ENCODE measurements at regions not wholly inside any gene's neighbourhood (a gene's known extent, or its start where the extent isn't known, plus 50 kb on each side); places are given as distances from the start of the nearest gene placed in this dataset.

DNA sequence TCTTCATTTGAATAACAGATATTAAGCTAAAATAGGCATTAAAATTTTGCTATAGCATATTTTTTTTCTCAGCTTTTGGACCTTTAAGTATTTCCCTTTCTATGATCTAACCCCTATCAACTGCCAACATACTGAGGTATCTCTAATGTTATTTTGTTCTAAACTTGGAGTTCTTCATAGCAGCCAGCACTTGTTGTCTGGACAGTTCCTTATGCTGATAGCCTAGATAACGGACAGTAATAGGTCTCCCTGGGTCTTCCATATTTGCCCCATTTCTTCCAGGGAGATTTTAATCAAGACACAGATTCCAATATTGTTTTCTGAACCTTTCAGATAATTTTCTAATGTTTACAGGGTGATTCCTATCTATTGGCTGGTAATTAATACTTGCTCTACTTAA is 475.8 kb upstream of the MAP2 start:
- H3K4me3 ChIP-seq (ENCODE audit: low read depth, low read length): no peak overlapping the region
- TF ChIP-seq, protein P1, sequence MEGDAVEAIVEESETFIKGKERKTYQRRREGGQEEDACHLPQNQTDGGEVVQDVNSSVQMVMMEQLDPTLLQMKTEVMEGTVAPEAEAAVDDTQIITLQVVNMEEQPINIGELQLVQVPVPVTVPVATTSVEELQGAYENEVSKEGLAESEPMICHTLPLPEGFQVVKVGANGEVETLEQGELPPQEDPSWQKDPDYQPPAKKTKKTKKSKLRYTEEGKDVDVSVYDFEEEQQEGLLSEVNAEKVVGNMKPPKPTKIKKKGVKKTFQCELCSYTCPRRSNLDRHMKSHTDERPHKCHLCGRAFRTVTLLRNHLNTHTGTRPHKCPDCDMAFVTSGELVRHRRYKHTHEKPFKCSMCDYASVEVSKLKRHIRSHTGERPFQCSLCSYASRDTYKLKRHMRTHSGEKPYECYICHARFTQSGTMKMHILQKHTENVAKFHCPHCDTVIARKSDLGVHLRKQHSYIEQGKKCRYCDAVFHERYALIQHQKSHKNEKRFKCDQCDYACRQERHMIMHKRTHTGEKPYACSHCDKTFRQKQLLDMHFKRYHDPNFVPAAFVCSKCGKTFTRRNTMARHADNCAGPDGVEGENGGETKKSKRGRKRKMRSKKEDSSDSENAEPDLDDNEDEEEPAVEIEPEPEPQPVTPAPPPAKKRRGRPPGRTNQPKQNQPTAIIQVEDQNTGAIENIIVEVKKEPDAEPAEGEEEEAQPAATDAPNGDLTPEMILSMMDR (conservative IDR thresholded peaks at IDR 0.05; ENCODE audit: low read depth, low read length): no peak
- no peak for DNase-seq (ENCODE audit: low read depth)

DNA sequence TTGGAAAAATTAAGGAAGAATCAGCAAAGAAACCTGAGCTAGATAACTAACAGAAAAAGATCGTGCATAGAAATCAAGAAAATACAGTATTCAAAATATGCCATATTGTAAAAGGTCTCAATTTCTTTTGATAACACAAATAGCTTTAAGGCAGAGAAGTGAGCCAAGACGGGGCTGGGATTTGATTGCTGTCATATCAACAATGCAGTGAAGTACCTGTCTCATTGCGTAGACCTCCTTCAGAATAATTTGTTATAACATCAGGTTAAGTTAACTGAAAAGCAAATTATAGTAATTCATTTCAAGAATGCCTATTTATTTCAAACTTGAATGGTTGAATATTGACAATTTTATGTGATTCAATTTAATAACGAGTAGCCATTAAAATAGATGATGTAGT is 453.8 kb upstream of the MAP2 start:
- no peak for DNase-seq (ENCODE audit: low read depth)
- TF ChIP-seq, protein P1 (conservative IDR thresholded peaks at IDR 0.05; ENCODE audit: low read depth, low read length): no peak
- no peak overlapping the region for H3K4me3 ChIP-seq (ENCODE audit: low read depth, low read length)

DNA sequence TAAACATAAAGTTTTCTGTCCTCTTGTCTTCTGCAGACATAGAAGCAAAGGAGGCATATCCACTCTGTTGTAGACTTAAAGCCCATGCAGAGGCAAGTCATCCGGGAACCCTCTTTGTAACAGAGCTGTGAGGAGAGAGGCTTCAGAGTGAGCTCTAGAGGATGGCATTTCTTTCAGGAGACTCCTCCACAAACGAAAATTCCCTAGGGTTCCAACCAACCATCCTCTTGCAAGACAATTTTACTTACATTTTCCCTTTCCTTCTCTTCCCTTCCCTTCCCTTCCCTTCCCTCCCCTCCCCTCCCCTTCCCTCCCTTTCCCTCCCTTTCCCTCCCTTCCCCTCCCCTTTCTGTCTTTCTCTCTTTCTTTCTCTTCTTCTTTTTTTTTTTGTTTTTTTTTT is 446.3 kb upstream of the MAP2 start:
- TF ChIP-seq, protein P1 (conservative IDR thresholded peaks at IDR 0.05; ENCODE audit: low read depth, low read length): no peak

GRCh38 chr2:208978946-208979345 is 444.9 kb upstream of the MAP2 start:
- DNase-seq (ENCODE audit: low read depth): no peak
- H3K4me3 ChIP-seq (ENCODE audit: low read depth, low read length): no peak overlapping the region
- TF ChIP-seq, protein P1 (conservative IDR thresholded peaks at IDR 0.05; ENCODE audit: low read depth, low read length): no peak

More for the DNA sequence above, 446.3 kb upstream of the MAP2 start:
- DNase-seq (ENCODE audit: low read depth): no peak
- no peak overlapping the region for H3K4me3 ChIP-seq (ENCODE audit: low read depth, low read length)

GRCh38 chr2:208980321-208980720 is 443.5 kb upstream of the MAP2 start:
- DNase-seq (ENCODE audit: low read depth): no peak
- H3K4me3 ChIP-seq (ENCODE audit: low read depth, low read length): no peak overlapping the region
- TF ChIP-seq, protein P1 (conservative IDR thresholded peaks at IDR 0.05; ENCODE audit: low read depth, low read length): no peak

- DNase-seq (ENCODE audit: low read depth): no peak
- TF ChIP-seq, protein P1 (conservative IDR thresholded peaks at IDR 0.05; ENCODE audit: low read depth, low read length): no peak
- H3K4me3 ChIP-seq (ENCODE audit: low read depth, low read length): no peak overlapping the region
These were observed 441.0 kb upstream of the MAP2 start for GRCh38 chr2:208982831-208983230.

GRCh38 chr2:208983486-208983885 is 440.4 kb upstream of the MAP2 start:
- no peak for DNase-seq (ENCODE audit: low read depth)
- TF ChIP-seq, protein P1 (conservative IDR thresholded peaks at IDR 0.05; ENCODE audit: low read depth, low read length): no peak
- no peak overlapping the region for H3K4me3 ChIP-seq (ENCODE audit: low read depth, low read length)
